ENCODE measurements at regions not wholly inside any gene's neighbourhood (a gene's known extent, or its start where the extent isn't known, plus 50 kb on each side); places are given as distances from the start of the nearest gene placed in this dataset.
"Not testable (repeated sequence)": the region's sequence is repeated elsewhere in the genome, so short reads cannot be mapped to it uniquely, and the experiment has no call there.

DNA sequence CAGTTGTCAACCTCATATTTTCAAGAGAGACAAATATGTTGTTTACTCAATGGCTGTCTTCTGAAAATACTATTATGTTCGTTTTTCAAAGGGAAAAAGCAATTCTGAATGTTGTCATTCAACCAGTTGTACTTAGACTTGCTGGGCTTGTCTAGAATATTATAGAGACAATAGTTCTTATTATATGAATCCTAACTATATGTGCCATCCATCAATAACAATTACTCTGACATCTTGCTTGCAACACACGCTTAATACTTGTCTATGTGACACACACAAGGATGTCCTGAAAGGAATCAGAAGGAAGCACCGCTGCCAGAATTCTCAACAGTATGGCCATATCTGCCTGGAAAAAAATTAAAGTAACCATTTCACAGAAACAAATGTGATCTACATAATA, 283.3 kb upstream of the NRSN1 start:
- H4K20me1 ChIP-seq (replicated peaks; ENCODE audit: control insufficient read depth, extremely low read depth, insufficient read depth, low read length), result no peaks in the 10 kb centered on the region
- dilution Hi-C loops (cut with MboI; ENCODE audit: extremely low pct_ligation_motif_present, low sequenced_read_pairs), result no loop called here
- no peaks in the 10 kb centered on the region for H3K36me3 ChIP-seq (ENCODE audit: control insufficient read depth in 2 of 2, extremely low read depth in 1 of 2, insufficient read depth in 2 of 2, low read length in 2 of 2)
- intact Hi-C loops (cut with micrococcal nuclease), result no loop called here
- H3K79me2 ChIP-seq (ENCODE audit: control insufficient read depth, insufficient read depth, low read length), result no peaks in the 10 kb centered on the region
- H3K4me2 ChIP-seq (ENCODE audit: insufficient read depth, low read length), result no peak overlapping the region
- CTCF ChIA-PET, result no interaction called here
- no peak overlapping the region for H3K9ac ChIP-seq (replicated peaks; ENCODE audit: extremely low read depth, insufficient read depth, low read length)
- POLR2A ChIA-PET, result no interaction called here
- H3K9me3 ChIP-seq (replicated peaks; ENCODE audit: control insufficient read depth, insufficient read depth, low read length), result no peaks in the 10 kb centered on the region
- no peaks in the 10 kb centered on the region for H3K4me1 ChIP-seq (ENCODE audit: control insufficient read depth, extremely low read depth, insufficient read depth, low read length)
- BruUV-seq (replicated peaks), result no TSS peak
- no peak for FAIRE-seq
- no peaks in the 10 kb centered on the region for H3K9me1 ChIP-seq (replicated peaks; ENCODE audit: control insufficient read depth, extremely low read depth, insufficient read depth, low read length)
- H2AFZ ChIP-seq (ENCODE audit: low read depth, low read length), result no peak overlapping the region
- no peaks in the 10 kb centered on the region for H3K27me3 ChIP-seq (ENCODE audit: control insufficient read depth in 2 of 2, insufficient read depth in 2 of 2, low read length in 2 of 2)
- H3K27ac ChIP-seq (ENCODE audit: insufficient read depth, low read depth, low read length), result no peak overlapping the region
- TF ChIP-seq EZH2 (IDR thresholded peaks at IDR 0.05; ENCODE audit: borderline replicate concordance, low read depth, low read length, severe bottlenecking) (no peak), GATA2 (IDR thresholded peaks at IDR 0.05; ENCODE audit: insufficient read depth, insufficient read length, low read depth, low read length) (no peak), POLR2AphosphoS5 (IDR thresholded peaks at IDR 0.05; ENCODE audit: insufficient read depth, low read depth, low read length) (no peak), JUN (IDR thresholded peaks at IDR 0.05; ENCODE audit: borderline replicate concordance, insufficient read depth, insufficient read length, low read depth) (no peak), CTCF (IDR thresholded peaks at IDR 0.05; ENCODE audit: extremely low read depth in 1 of 2, insufficient read depth in 1 of 2, low read depth in 1 of 2, low read length in 2 of 2) (no peak), FOS (IDR thresholded peaks at IDR 0.05; ENCODE audit: borderline replicate concordance, insufficient read depth, low read length) (no peak)
- no peak overlapping the region for H3K4me3 ChIP-seq (replicated peaks in 1 of 3; ENCODE audit: insufficient read depth in 1 of 3, low read depth in 1 of 3, low read length in 3 of 3)
- DNase-seq (ENCODE audit: low read depth, low spot score), result no peak

- no peak overlapping the region for H3K4me3 ChIP-seq (replicated peaks in 1 of 3; ENCODE audit: insufficient read depth in 1 of 3, low read depth in 1 of 3, low read length in 3 of 3)
- CTCF ChIA-PET, result no interaction called here
Observed at GRCh38 chr6:23851522-23851921, 274.5 kb upstream of the NRSN1 start.

GRCh38 chr6:23853566-23854133, 272.4 kb upstream of the NRSN1 start:
- CTCF ChIA-PET; dilution Hi-C loops (cut with MboI; ENCODE audit: extremely low pct_ligation_motif_present, low sequenced_read_pairs): not testable (repeated sequence)

More at GRCh38 chr6:23851522-23851921, 274.5 kb upstream of the NRSN1 start:
- no peaks in the 10 kb centered on the region for H3K27me3 ChIP-seq (ENCODE audit: control insufficient read depth in 2 of 2, insufficient read depth in 2 of 2, low read length in 2 of 2)
- intact Hi-C loops (cut with micrococcal nuclease) (no loop called here), dilution Hi-C loops (cut with MboI; ENCODE audit: extremely low pct_ligation_motif_present, low sequenced_read_pairs) (no loop called here)
- H3K9me1 ChIP-seq (replicated peaks; ENCODE audit: control insufficient read depth, extremely low read depth, insufficient read depth, low read length), result no peaks in the 10 kb centered on the region
- no peak overlapping the region for H3K4me2 ChIP-seq (ENCODE audit: insufficient read depth, low read length)
- no peak for FAIRE-seq
- TF ChIP-seq MYC (IDR thresholded peaks at IDR 0.05; ENCODE audit: low read depth, low read length) (no peak), GATA2 (IDR thresholded peaks at IDR 0.05; ENCODE audit: insufficient read depth, insufficient read length, low read depth, low read length) (no peak), FOS (IDR thresholded peaks at IDR 0.05; ENCODE audit: borderline replicate concordance, insufficient read depth, low read length) (no peak), JUN (IDR thresholded peaks at IDR 0.05; ENCODE audit: borderline replicate concordance, insufficient read depth, insufficient read length, low read depth) (no peak), POLR2A (IDR thresholded peaks at IDR 0.05; ENCODE audit: low read depth, low read length) (no peak), EZH2 (IDR thresholded peaks at IDR 0.05; ENCODE audit: borderline replicate concordance, low read depth, low read length, severe bottlenecking) (no peak)
- no peaks in the 10 kb centered on the region for H3K79me2 ChIP-seq (ENCODE audit: control insufficient read depth, insufficient read depth, low read length)
- no peaks in the 10 kb centered on the region for H3K36me3 ChIP-seq (ENCODE audit: control insufficient read depth in 2 of 2, extremely low read depth in 1 of 2, insufficient read depth in 2 of 2, low read length in 2 of 2)
- H3K4me1 ChIP-seq (ENCODE audit: control insufficient read depth, extremely low read depth, insufficient read depth, low read length), result no peaks in the 10 kb centered on the region
- no peaks in the 10 kb centered on the region for H4K20me1 ChIP-seq (replicated peaks; ENCODE audit: control insufficient read depth, extremely low read depth, insufficient read depth, low read length)
- POLR2A ChIA-PET, result no interaction called here
- H2AFZ ChIP-seq (ENCODE audit: low read depth, low read length), result no peak overlapping the region
- H3K27ac ChIP-seq (ENCODE audit: insufficient read depth, low read depth, low read length), result no peak overlapping the region
- no peaks in the 10 kb centered on the region for H3K9me3 ChIP-seq (replicated peaks; ENCODE audit: control insufficient read depth, insufficient read depth, low read length)
- BruUV-seq (replicated peaks), result no TSS peak
- DNase-seq (ENCODE audit: low read depth, low spot score), result no peak
- H3K9ac ChIP-seq (replicated peaks; ENCODE audit: extremely low read depth, insufficient read depth, low read length), result no peak overlapping the region

More at GRCh38 chr6:23853566-23854133, 272.4 kb upstream of the NRSN1 start:
- DNase-seq (ENCODE audit: low read depth, low spot score); H4K20me1 ChIP-seq (replicated peaks; ENCODE audit: control insufficient read depth, extremely low read depth, insufficient read depth, low read length); FAIRE-seq; H3K4me3 ChIP-seq (replicated peaks in 1 of 3; ENCODE audit: insufficient read depth in 1 of 3, low read depth in 1 of 3, low read length in 3 of 3); H3K27me3 ChIP-seq (ENCODE audit: control insufficient read depth in 2 of 2, insufficient read depth in 2 of 2, low read length in 2 of 2); POLR2A ChIA-PET; H3K9me3 ChIP-seq (replicated peaks; ENCODE audit: control insufficient read depth, insufficient read depth, low read length); H3K9ac ChIP-seq (replicated peaks; ENCODE audit: extremely low read depth, insufficient read depth, low read length); H3K4me2 ChIP-seq (ENCODE audit: insufficient read depth, low read length); H3K9me1 ChIP-seq (replicated peaks; ENCODE audit: control insufficient read depth, extremely low read depth, insufficient read depth, low read length); H2AFZ ChIP-seq (ENCODE audit: low read depth, low read length); H3K36me3 ChIP-seq (ENCODE audit: control insufficient read depth in 2 of 2, extremely low read depth in 1 of 2, insufficient read depth in 2 of 2, low read length in 2 of 2); BruUV-seq (replicated peaks); H3K4me1 ChIP-seq (ENCODE audit: control insufficient read depth, extremely low read depth, insufficient read depth, low read length); intact Hi-C loops (cut with micrococcal nuclease); H3K27ac ChIP-seq (ENCODE audit: insufficient read depth, low read depth, low read length); H3K79me2 ChIP-seq (ENCODE audit: control insufficient read depth, insufficient read depth, low read length): not testable (repeated sequence)
